Endothelial cell (in vitro differentiated cells): ENCODE measurements at regions not wholly inside any gene's neighbourhood (a gene's known extent, or its start where the extent isn't known, plus 50 kb on each side); places are given as distances from the start of the nearest gene placed in this dataset.

Experiments used
- DNase-seq: peaks from one replicate; pipeline ENCODE4 v3.0.0; 2021; ENCODE audit warnings: low spot score
- H3K27ac Mint-ChIP-seq: one replicate; pipeline ENCODE4 v1.8.0; 2021; ENCODE audit warnings: mixed read lengths, inconsistent platforms; ENCODE audit not compliant: unreplicated experiment
- H3K27me3 Mint-ChIP-seq: one replicate; pipeline ENCODE4 v1.8.0; 2021; ENCODE audit warnings: mild to moderate bottlenecking, moderate library complexity, mixed read lengths, inconsistent platforms; ENCODE audit not compliant: unreplicated experiment
- H3K36me3 Mint-ChIP-seq: one replicate; pipeline ENCODE4 v1.8.0; 2021; ENCODE audit warnings: mild to moderate bottlenecking, low read depth, mixed read lengths, inconsistent platforms; ENCODE audit not compliant: unreplicated experiment
- H3K4me1 Mint-ChIP-seq: one replicate; pipeline ENCODE4 v1.8.0; 2021; ENCODE audit warnings: mild to moderate bottlenecking, mixed read lengths, inconsistent platforms; ENCODE audit not compliant: unreplicated experiment
- H3K4me3 Mint-ChIP-seq: one replicate; pipeline ENCODE4 v1.8.0; 2021; ENCODE audit warnings: mild to moderate bottlenecking, mixed read lengths, inconsistent platforms; ENCODE audit not compliant: unreplicated experiment
- H3K9me3 Mint-ChIP-seq: one replicate; pipeline ENCODE4 v1.8.0; 2021; ENCODE audit warnings: mixed read lengths, inconsistent platforms; ENCODE audit not compliant: unreplicated experiment
- CTCF ChIP-seq: fragments of 200-600 bp; sonication (generic); IDR thresholded peaks from one replicate; pipeline ENCODE4 v1.5.0; 2021; ENCODE audit warnings: antibody characterized with exemption; ENCODE audit not compliant: unreplicated experiment

- Mint-ChIP-seq H3K27ac (no peak overlapping the region), H3K9me3 (no peaks in the 10 kb centered on the region), H3K36me3 (no peaks in the 10 kb centered on the region), H3K4me1 (no peaks in the 10 kb centered on the region), H3K27me3 (no peaks in the 10 kb centered on the region), H3K4me3 (no peak overlapping the region)
- TF ChIP-seq CTCF: no peak
- DNase-seq: no peak
These were observed 830.5 kb downstream of the PDHA2 start for GRCh38 chr4:96670381-96670780.

- no peak for DNase-seq
- Mint-ChIP-seq H3K27me3 (peaks cover 2% of the 10 kb centered on the region), H3K9me3 (no peaks in the 10 kb centered on the region), H3K27ac (no peak overlapping the region), H3K4me3 (no peak overlapping the region), H3K4me1 (no peaks in the 10 kb centered on the region), H3K36me3 (no peaks in the 10 kb centered on the region)
- TF ChIP-seq CTCF: no peak
These were observed 835.5 kb downstream of the PDHA2 start for GRCh38 chr4:96675416-96675815.

GRCh38 chr4:96675896-96676295 is 836.0 kb downstream of the PDHA2 start:
- H3K4me1 Mint-ChIP-seq: no peaks in the 10 kb centered on the region
- TF ChIP-seq CTCF: no peak
- H3K27ac Mint-ChIP-seq: no peak overlapping the region
- H3K27me3 Mint-ChIP-seq: peaks cover 2% of the 10 kb centered on the region
- no peak for DNase-seq
- H3K9me3 Mint-ChIP-seq: no peaks in the 10 kb centered on the region
- no peak overlapping the region for H3K4me3 Mint-ChIP-seq
- no peaks in the 10 kb centered on the region for H3K36me3 Mint-ChIP-seq

GRCh38 chr4:96676754-96677435 is 837.0 kb downstream of the PDHA2 start:
- DNase-seq: no peak
- no peak for TF ChIP-seq CTCF
- no peaks in the 10 kb centered on the region for H3K4me1 Mint-ChIP-seq
- H3K27ac Mint-ChIP-seq: no peak overlapping the region
- H3K27me3 Mint-ChIP-seq: peaks cover 2% of the 10 kb centered on the region
- no peak overlapping the region for H3K4me3 Mint-ChIP-seq
- H3K9me3 Mint-ChIP-seq: no peaks in the 10 kb centered on the region
- H3K36me3 Mint-ChIP-seq: no peaks in the 10 kb centered on the region

- no peaks in the 10 kb centered on the region for H3K4me1 Mint-ChIP-seq
These were observed 837.6 kb downstream of the PDHA2 start for GRCh38 chr4:96677499-96677898.

More at GRCh38 chr4:96677499-96677898, 837.6 kb downstream of the PDHA2 start:
- Mint-ChIP-seq H3K4me3 (no peak overlapping the region), H3K27ac (no peak overlapping the region), H3K27me3 (peaks cover 2% of the 10 kb centered on the region), H3K36me3 (no peaks in the 10 kb centered on the region), H3K9me3 (no peaks in the 10 kb centered on the region)
- no peak for TF ChIP-seq CTCF
- no peak for DNase-seq
